ENCODE measurements at regions not wholly inside any gene's neighbourhood (a gene's known extent, or its start where the extent isn't known, plus 50 kb on each side); places are given as distances from the start of the nearest gene placed in this dataset.

DNA sequence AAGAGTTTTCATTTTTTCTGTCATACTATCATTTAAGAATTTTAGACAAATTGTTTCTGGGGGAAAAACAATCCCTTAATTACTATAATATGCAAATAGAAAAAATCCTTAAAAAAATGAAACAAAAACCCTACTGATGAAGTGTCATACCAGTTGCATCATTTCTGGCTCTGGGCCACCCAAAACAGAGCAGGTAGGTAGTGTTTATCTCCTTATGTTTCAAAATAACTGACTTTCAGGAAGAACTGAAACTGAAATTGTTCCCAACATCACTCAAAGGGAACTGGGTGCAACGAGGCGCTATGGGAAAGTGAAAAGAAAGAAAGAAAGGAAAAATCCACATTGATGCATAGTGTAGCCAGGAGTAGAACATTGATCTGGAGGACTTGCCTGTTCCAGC lies 653.1 kb upstream of the SOX9 start:
- H3K4me3 ChIP-seq (ENCODE audit: low read length in 2 of 2), result no peak overlapping the region
- H3K27me3 ChIP-seq (ENCODE audit: control insufficient read depth in 2 of 2, insufficient read depth in 1 of 2, low read length in 1 of 2), result no peaks in the 10 kb centered on the region
- 82% methylated on average over 2 of the region's 2 CpGs for WGBS
- H3K27ac ChIP-seq (ENCODE audit: low read depth in 1 of 2, low read length in 1 of 2), result no peak overlapping the region
- H3K36me3 ChIP-seq (ENCODE audit: control insufficient read depth in 2 of 2, insufficient read depth in 2 of 2, low read length in 1 of 2), result no peaks in the 10 kb centered on the region
- peak in 2 of 9 donors; percentile 0 to 4 for DNase-seq (ENCODE audit: low read depth in 6 of 9, low spot score in 9 of 9)
- H3K9me3 ChIP-seq (ENCODE audit: control insufficient read depth in 2 of 2, insufficient read depth in 1 of 2, low read length in 1 of 2), result no peaks in the 10 kb centered on the region
- no peaks in the 10 kb centered on the region for H3K4me1 ChIP-seq (ENCODE audit: control insufficient read depth in 2 of 2, insufficient read depth in 2 of 2, low read length in 2 of 2)

GRCh38 chr17:71470062-71470461 lies 650.8 kb upstream of the SOX9 start:
- no peak for DNase-seq (ENCODE audit: low read depth in 6 of 9, low spot score in 9 of 9)
- no peaks in the 10 kb centered on the region for H3K36me3 ChIP-seq (ENCODE audit: control insufficient read depth in 2 of 2, insufficient read depth in 2 of 2, low read length in 1 of 2)
- no peak overlapping the region for H3K4me3 ChIP-seq (ENCODE audit: low read length in 2 of 2)
- WGBS, result 96% methylated on average over 3 of the region's 3 CpGs
- H3K4me1 ChIP-seq (ENCODE audit: control insufficient read depth in 2 of 2, insufficient read depth in 2 of 2, low read length in 2 of 2), result no peaks in the 10 kb centered on the region
- no peaks in the 10 kb centered on the region for H3K27me3 ChIP-seq (ENCODE audit: control insufficient read depth in 2 of 2, insufficient read depth in 1 of 2, low read length in 1 of 2)
- H3K9me3 ChIP-seq (ENCODE audit: control insufficient read depth in 2 of 2, insufficient read depth in 1 of 2, low read length in 1 of 2), result no peaks in the 10 kb centered on the region
- no peak overlapping the region for H3K27ac ChIP-seq (ENCODE audit: low read depth in 1 of 2, low read length in 1 of 2)

DNA sequence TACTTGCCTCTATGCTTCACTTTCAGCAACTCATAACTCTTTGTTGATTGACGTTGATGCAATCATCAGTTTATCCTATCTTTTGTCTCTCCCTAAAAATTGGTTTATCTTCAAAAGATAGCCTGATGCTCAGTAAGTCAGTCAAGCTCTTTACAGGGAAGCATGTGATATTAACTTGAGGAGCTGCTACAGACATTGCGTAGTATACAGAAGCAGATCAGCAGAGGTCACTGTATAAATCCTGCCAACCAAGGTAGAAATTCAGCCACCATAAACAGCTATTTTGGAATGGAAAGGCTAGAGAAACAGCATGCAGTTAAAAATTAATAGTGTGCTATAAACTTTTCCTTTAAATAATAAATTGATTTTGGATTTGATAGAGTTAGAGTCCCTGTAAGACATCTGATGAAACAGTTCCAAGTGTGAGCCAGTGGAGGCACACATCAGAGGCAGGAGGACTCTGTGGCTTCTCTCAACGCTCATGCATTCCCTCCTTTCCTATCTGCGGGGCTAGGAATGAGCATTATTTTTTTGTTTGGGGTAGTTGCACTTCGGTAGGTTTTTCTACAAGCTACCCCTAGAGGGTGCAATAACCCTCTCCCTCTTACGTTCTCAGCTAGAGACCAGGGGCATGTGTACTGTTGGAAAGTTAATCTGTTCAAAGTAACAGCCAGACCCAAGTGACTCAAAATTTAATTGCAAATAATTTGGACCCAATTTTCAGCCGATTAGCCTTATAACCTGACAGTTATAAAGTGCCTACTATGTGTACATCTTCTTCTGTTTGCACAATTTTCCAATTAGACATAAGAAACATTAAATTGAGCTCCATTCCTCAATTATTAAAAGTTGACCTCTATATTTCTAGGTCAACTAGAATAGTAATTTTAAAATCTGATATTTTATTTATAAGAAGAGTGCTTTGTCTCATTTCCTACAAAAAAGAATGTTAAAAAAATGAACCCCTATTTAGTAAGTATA lies 647.7 kb upstream of the SOX9 start:
- no peak overlapping the region for H3K27ac ChIP-seq (ENCODE audit: low read depth in 1 of 2, low read length in 1 of 2)
- H3K36me3 ChIP-seq (ENCODE audit: control insufficient read depth in 2 of 2, insufficient read depth in 2 of 2, low read length in 1 of 2), result no peaks in the 10 kb centered on the region
- no peak overlapping the region for H3K4me3 ChIP-seq (ENCODE audit: low read length in 2 of 2)
- DNase-seq (ENCODE audit: low read depth in 6 of 9, low spot score in 9 of 9), result peak in 2 of 9 donors; percentile 1 to 7
- H3K4me1 ChIP-seq (ENCODE audit: control insufficient read depth in 2 of 2, insufficient read depth in 2 of 2, low read length in 2 of 2), result no peaks in the 10 kb centered on the region
- 29% methylated on average over 7 of the region's 7 CpGs for WGBS
- H3K27me3 ChIP-seq (ENCODE audit: control insufficient read depth in 2 of 2, insufficient read depth in 1 of 2, low read length in 1 of 2), result no peaks in the 10 kb centered on the region
- no peaks in the 10 kb centered on the region for H3K9me3 ChIP-seq (ENCODE audit: control insufficient read depth in 2 of 2, insufficient read depth in 1 of 2, low read length in 1 of 2)

GRCh38 chr17:71477356-71477755 lies 643.5 kb upstream of the SOX9 start:
- Histone ChIP-seq H3K27ac (ENCODE audit: low read depth in 1 of 2, low read length in 1 of 2) (no peak overlapping the region), H3K9me3 (ENCODE audit: control insufficient read depth in 2 of 2, insufficient read depth in 1 of 2, low read length in 1 of 2) (no peaks in the 10 kb centered on the region), H3K36me3 (ENCODE audit: control insufficient read depth in 2 of 2, insufficient read depth in 2 of 2, low read length in 1 of 2) (no peaks in the 10 kb centered on the region), H3K27me3 (ENCODE audit: control insufficient read depth in 2 of 2, insufficient read depth in 1 of 2, low read length in 1 of 2) (no peaks in the 10 kb centered on the region), H3K4me3 (ENCODE audit: low read length in 2 of 2) (no peak overlapping the region), H3K4me1 (ENCODE audit: control insufficient read depth in 2 of 2, insufficient read depth in 2 of 2, low read length in 2 of 2) (no peaks in the 10 kb centered on the region)
- DNase-seq (ENCODE audit: low read depth in 6 of 9, low spot score in 9 of 9), result no peak
- WGBS, result 89% methylated on average over 2 of the region's 2 CpGs

DNA sequence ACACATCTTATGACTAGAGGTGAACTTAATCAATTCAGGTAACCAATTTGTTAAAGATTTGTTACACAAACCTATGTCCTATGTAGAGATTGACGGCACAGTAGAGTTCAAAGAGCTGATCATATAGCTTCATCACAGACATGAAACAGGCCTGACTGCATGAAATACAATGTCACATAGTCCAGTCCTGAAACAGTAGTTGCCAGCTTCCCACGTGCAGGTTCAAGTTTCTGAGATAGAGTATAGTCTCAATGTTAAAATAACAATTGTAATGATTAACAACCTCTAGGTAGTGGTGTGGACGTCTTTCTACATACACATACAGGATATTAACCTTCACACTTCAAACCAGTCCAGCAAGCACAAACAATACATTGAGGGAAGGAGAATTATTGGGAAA lies 640.7 kb upstream of the SOX9 start:
- no peaks in the 10 kb centered on the region for H3K9me3 ChIP-seq (ENCODE audit: control insufficient read depth in 2 of 2, insufficient read depth in 1 of 2, low read length in 1 of 2)
- WGBS, result 76% methylated on average over 3 of the region's 3 CpGs
- no peaks in the 10 kb centered on the region for H3K36me3 ChIP-seq (ENCODE audit: control insufficient read depth in 2 of 2, insufficient read depth in 2 of 2, low read length in 1 of 2)
- H3K27me3 ChIP-seq (ENCODE audit: control insufficient read depth in 2 of 2, insufficient read depth in 1 of 2, low read length in 1 of 2), result no peaks in the 10 kb centered on the region
- no peak overlapping the region for H3K4me3 ChIP-seq (ENCODE audit: low read length in 2 of 2)
- no peaks in the 10 kb centered on the region for H3K4me1 ChIP-seq (ENCODE audit: control insufficient read depth in 2 of 2, insufficient read depth in 2 of 2, low read length in 2 of 2)
- DNase-seq (ENCODE audit: low read depth in 6 of 9, low spot score in 9 of 9), result no peak
- no peak overlapping the region for H3K27ac ChIP-seq (ENCODE audit: low read depth in 1 of 2, low read length in 1 of 2)

GRCh38 chr17:71482625-71483024 lies 638.2 kb upstream of the SOX9 start:
- H3K4me1 ChIP-seq (ENCODE audit: control insufficient read depth in 2 of 2, insufficient read depth in 2 of 2, low read length in 2 of 2), result no peaks in the 10 kb centered on the region
- H3K9me3 ChIP-seq (ENCODE audit: control insufficient read depth in 2 of 2, insufficient read depth in 1 of 2, low read length in 1 of 2), result no peaks in the 10 kb centered on the region
- H3K27me3 ChIP-seq (ENCODE audit: control insufficient read depth in 2 of 2, insufficient read depth in 1 of 2, low read length in 1 of 2), result no peaks in the 10 kb centered on the region
- H3K27ac ChIP-seq (ENCODE audit: low read depth in 1 of 2, low read length in 1 of 2), result no peak overlapping the region
- H3K4me3 ChIP-seq (ENCODE audit: low read length in 2 of 2), result no peak overlapping the region
- 90% methylated on average over 1 of the region's 1 CpG for WGBS
- DNase-seq (ENCODE audit: low read depth in 6 of 9, low spot score in 9 of 9), result no peak
- H3K36me3 ChIP-seq (ENCODE audit: control insufficient read depth in 2 of 2, insufficient read depth in 2 of 2, low read length in 1 of 2), result no peaks in the 10 kb centered on the region

GRCh38 chr17:71484546-71484945 lies 636.3 kb upstream of the SOX9 start:
- no peak for DNase-seq (ENCODE audit: low read depth in 6 of 9, low spot score in 9 of 9)
- H3K27ac ChIP-seq (ENCODE audit: low read depth in 1 of 2, low read length in 1 of 2), result no peak overlapping the region

DNA sequence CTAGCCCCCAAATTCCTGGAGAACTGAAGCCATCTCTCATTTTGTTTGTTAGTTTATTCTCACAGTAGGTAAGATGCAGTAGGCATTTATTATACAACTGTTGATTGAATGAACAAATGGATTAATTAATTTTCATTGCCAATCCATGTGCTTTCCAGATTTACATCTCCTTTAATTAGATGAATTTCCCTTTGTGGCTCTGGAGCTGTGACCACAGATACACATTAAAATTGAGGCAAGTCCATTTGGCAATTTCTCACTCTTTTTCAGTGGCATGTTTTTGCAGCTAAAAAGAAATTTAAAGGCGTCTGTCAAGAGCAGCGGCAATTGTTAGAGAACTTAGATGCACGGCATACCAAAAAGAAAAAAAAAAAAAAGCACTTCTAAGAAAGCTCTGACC lies 635.4 kb upstream of the SOX9 start:
- WGBS, result 97% methylated on average over 3 of the region's 3 CpGs
- no peaks in the 10 kb centered on the region for H3K4me1 ChIP-seq (ENCODE audit: control insufficient read depth in 2 of 2, insufficient read depth in 2 of 2, low read length in 2 of 2)
- H3K27me3 ChIP-seq (ENCODE audit: control insufficient read depth in 2 of 2, insufficient read depth in 1 of 2, low read length in 1 of 2), result no peaks in the 10 kb centered on the region
- DNase-seq (ENCODE audit: low read depth in 6 of 9, low spot score in 9 of 9), result no peak
- H3K9me3 ChIP-seq (ENCODE audit: control insufficient read depth in 2 of 2, insufficient read depth in 1 of 2, low read length in 1 of 2), result no peaks in the 10 kb centered on the region
- no peak overlapping the region for H3K27ac ChIP-seq (ENCODE audit: low read depth in 1 of 2, low read length in 1 of 2)
- H3K4me3 ChIP-seq (ENCODE audit: low read length in 2 of 2), result no peak overlapping the region
- H3K36me3 ChIP-seq (ENCODE audit: control insufficient read depth in 2 of 2, insufficient read depth in 2 of 2, low read length in 1 of 2), result no peaks in the 10 kb centered on the region

More at GRCh38 chr17:71484546-71484945, 636.3 kb upstream of the SOX9 start:
- H3K27me3 ChIP-seq (ENCODE audit: control insufficient read depth in 2 of 2, insufficient read depth in 1 of 2, low read length in 1 of 2), result no peaks in the 10 kb centered on the region
- no peaks in the 10 kb centered on the region for H3K4me1 ChIP-seq (ENCODE audit: control insufficient read depth in 2 of 2, insufficient read depth in 2 of 2, low read length in 2 of 2)
- no peaks in the 10 kb centered on the region for H3K9me3 ChIP-seq (ENCODE audit: control insufficient read depth in 2 of 2, insufficient read depth in 1 of 2, low read length in 1 of 2)
- no peaks in the 10 kb centered on the region for H3K36me3 ChIP-seq (ENCODE audit: control insufficient read depth in 2 of 2, insufficient read depth in 2 of 2, low read length in 1 of 2)
- H3K4me3 ChIP-seq (ENCODE audit: low read length in 2 of 2), result no peak overlapping the region
- 61% methylated on average over 1 of the region's 1 CpG for WGBS

GRCh38 chr17:71486261-71486660 lies 634.6 kb upstream of the SOX9 start:
- H3K9me3 ChIP-seq (ENCODE audit: control insufficient read depth in 2 of 2, insufficient read depth in 1 of 2, low read length in 1 of 2), result no peaks in the 10 kb centered on the region
- H3K4me1 ChIP-seq (ENCODE audit: control insufficient read depth in 2 of 2, insufficient read depth in 2 of 2, low read length in 2 of 2), result no peaks in the 10 kb centered on the region
- H3K4me3 ChIP-seq (ENCODE audit: low read length in 2 of 2), result no peak overlapping the region
- DNase-seq (ENCODE audit: low read depth in 6 of 9, low spot score in 9 of 9), result no peak
- no peaks in the 10 kb centered on the region for H3K27me3 ChIP-seq (ENCODE audit: control insufficient read depth in 2 of 2, insufficient read depth in 1 of 2, low read length in 1 of 2)
- no peak overlapping the region for H3K27ac ChIP-seq (ENCODE audit: low read depth in 1 of 2, low read length in 1 of 2)
- H3K36me3 ChIP-seq (ENCODE audit: control insufficient read depth in 2 of 2, insufficient read depth in 2 of 2, low read length in 1 of 2), result no peaks in the 10 kb centered on the region
